ENCODE measurements at regions not wholly inside any gene's neighbourhood (a gene's known extent, or its start where the extent isn't known, plus 50 kb on each side); places are given as distances from the start of the nearest gene placed in this dataset.

- Histone ChIP-seq H3K4me2 (ENCODE audit: insufficient read depth in 1 of 2, low read depth in 2 of 2, low read length in 2 of 2) (no peak overlapping the region), H3K27ac (ENCODE audit: low read depth, low read length) (no peak overlapping the region), H2BK20ac (ENCODE audit: low read length) (no peak overlapping the region), H3K79me1 (ENCODE audit: low read depth, low read length) (no peaks in the 10 kb centered on the region), H3K23me2 (ENCODE audit: low read depth, low read length) (no peaks in the 10 kb centered on the region), H2BK5ac (ENCODE audit: low read depth, low read length) (no peak overlapping the region), H3K9ac (replicated peaks in 1 of 4; ENCODE audit: extremely low read depth in 1 of 4, low read depth in 3 of 4, low read length in 3 of 4) (no peak overlapping the region), H3K4me3 (ENCODE audit: extremely low read depth in 1 of 4, insufficient read depth in 2 of 4, low read depth in 3 of 4, low read length in 4 of 4) (no peak overlapping the region), H4K8ac (ENCODE audit: extremely low read depth, insufficient read depth, low read length) (no peak overlapping the region), H2BK15ac (ENCODE audit: low read length) (no peak overlapping the region), H3K14ac (ENCODE audit: insufficient read length) (no peak overlapping the region), H2AK5ac (ENCODE audit: low read depth, low read length) (no peak overlapping the region), H3K36me3 (ENCODE audit: control insufficient read depth in 2 of 4, insufficient read depth in 4 of 4, low read length in 3 of 4) (no peaks in the 10 kb centered on the region), H3K79me2 (ENCODE audit: control insufficient read depth in 1 of 2, insufficient read depth in 2 of 2, low read length in 2 of 2) (no peaks in the 10 kb centered on the region), H3K23ac (ENCODE audit: insufficient read length) (no peak overlapping the region), H3K18ac (ENCODE audit: extremely low read depth, low read length) (no peak overlapping the region), H3K4ac (replicated peaks; ENCODE audit: insufficient read length, low read depth, low read length) (no peak overlapping the region), H2AFZ (ENCODE audit: low read length) (no peak overlapping the region), H2BK12ac (ENCODE audit: low read depth, low read length) (no peak overlapping the region), H3K27me3 (replicated peaks in 1 of 4; ENCODE audit: control insufficient read depth in 3 of 4, extremely low read depth in 1 of 4, insufficient read depth in 3 of 4, low read length in 3 of 4) (no peaks in the 10 kb centered on the region), H3K56ac (replicated peaks; ENCODE audit: insufficient read length, low read depth, low read length) (no peak overlapping the region), H4K91ac (replicated peaks; ENCODE audit: insufficient read length, low read length) (no peak overlapping the region), H2BK120ac (replicated peaks; ENCODE audit: low read depth, low read length) (no peak overlapping the region), H4K20me1 (replicated peaks in 1 of 2; ENCODE audit: control insufficient read depth in 1 of 2, insufficient read depth in 2 of 2, low read length in 2 of 2) (no peaks in the 10 kb centered on the region), H4K5ac (ENCODE audit: insufficient read length, low read depth, low read length) (no peak overlapping the region), H3K4me1 (replicated peaks in 1 of 4; ENCODE audit: control insufficient read depth in 3 of 4, insufficient read depth in 4 of 4, low read length in 3 of 4) (no peaks in the 10 kb centered on the region), H3K9me3 (ENCODE audit: insufficient read depth in 2 of 2, low read depth in 1 of 2, low read length in 1 of 2) (no peaks in the 10 kb centered on the region)
- FAIRE-seq (no peak), DNase-seq (ENCODE audit: low read depth in 1 of 2, low spot score in 2 of 2) (no peak)
- CTCF ChIA-PET (ENCODE audit: partially characterized antibody) = no interaction called here
- 97% methylated on average over 3 of the region's 3 CpGs; no CpG with 5 or more reads in 1 of the 2 experiments for WGBS, 2 experiments (ENCODE audit: extremely low coverage in 1 of 2, insufficient coverage in 1 of 2, insufficient read length in 1 of 2, insufficient replicate concordance in 2 of 2, low coverage in 1 of 2, low lambda C conversion rate in 2 of 2, missing lambda C conversion rate in 1 of 2)
- POLR2A ChIA-PET (ENCODE audit: partially characterized antibody) = no interaction called here
- TF ChIP-seq CHD7 (IDR thresholded peaks at IDR 0.05; ENCODE audit: insufficient replicate concordance, low read length) = no peak
Measured at GRCh38 chrX:50973199-50973598, 62.7 kb downstream of the BMP15 start.

Data from H1 (cell line).